DND-41 (cell line): ENCODE measurements at regions not wholly inside any gene's neighbourhood (a gene's known extent, or its start where the extent isn't known, plus 50 kb on each side); places are given as distances from the start of the nearest gene placed in this dataset.
A peak's percentile ranks its signal among the peaks of the same experiment; 100 is the strongest.

ENCODE experiments used
- ATAC-seq: fragments of 200-7000 bp; cut with Tn5 transposase; 3 replicates; pipeline ENCODE4 v1.9.1; 2021; ENCODE audit warnings: low read depth; ENCODE audit not compliant: insufficient read depth
- DNase-seq: peaks from one replicate; pipeline ENCODE4 v3.0.0-alpha.2; 2020
- H2AFZ ChIP-seq: 2 replicates; pipeline ENCODE4 v1.6.0; 2012; ENCODE audit warnings: low read depth, low read length
- H3K27ac ChIP-seq: 2 replicates; pipeline ENCODE4 v1.5.1; 2012; ENCODE audit warnings: low read length, inconsistent platforms
- H3K27me3 ChIP-seq: fragments of 200-600 bp; sonication (generic); 2 replicates; pipeline ENCODE4 v1.6.0; 2012; ENCODE audit warnings: low read length, mild to moderate bottlenecking, inconsistent platforms; ENCODE audit not compliant: insufficient read depth, poor library complexity
- H3K36me3 ChIP-seq: 2 replicates; pipeline ENCODE4 v1.5.1; 2012; ENCODE audit warnings: low read length, inconsistent platforms; ENCODE audit not compliant: insufficient read depth
- H3K4me1 ChIP-seq: 2 replicates; pipeline ENCODE4 v1.5.1; 2012; ENCODE audit warnings: mild to moderate bottlenecking, low read length; ENCODE audit not compliant: insufficient read depth
- H3K4me2 ChIP-seq: 2 replicates; pipeline ENCODE4 v1.6.0; 2012; ENCODE audit warnings: mild to moderate bottlenecking, moderate library complexity, low read length, inconsistent platforms; ENCODE audit not compliant: insufficient read depth
- H3K4me3 ChIP-seq, 2 experiments: fragments of 200-600 bp in 1 of 2; shearing (Covaris generic) in 1 of 2; 2 replicates each; pipeline ENCODE4 v1.5.1; 2012 to 2016; ENCODE audit warnings: inconsistent platforms in 2 of 2, low read length in 2 of 2, mild to moderate bottlenecking in 2 of 2, low read depth in 1 of 2, moderate library complexity in 1 of 2
- H3K79me2 ChIP-seq: 2 replicates; pipeline ENCODE4 v1.6.0; 2012; ENCODE audit warnings: low read length, inconsistent platforms; ENCODE audit not compliant: insufficient read depth
- H3K9ac ChIP-seq: 2 replicates; pipeline ENCODE4 v1.6.0; 2012; ENCODE audit warnings: low read depth, mild to moderate bottlenecking, inconsistent platforms, low read length, moderate library complexity
- H3K9me3 ChIP-seq: 2 replicates; pipeline ENCODE4 v1.5.1; 2012; ENCODE audit warnings: low read length, moderate library complexity, mild to moderate bottlenecking, inconsistent platforms; ENCODE audit not compliant: insufficient read depth, severe bottlenecking
- H4K20me1 ChIP-seq: 2 replicates; pipeline ENCODE4 v1.6.0; 2012; ENCODE audit warnings: low read length; ENCODE audit not compliant: insufficient read depth
- EZH2 ChIP-seq: IDR thresholded peaks from 3 replicates; pipeline ENCODE4 v1.6.1; 2012; ENCODE audit warnings: borderline replicate concordance, low read depth, mild to moderate bottlenecking, moderate library complexity, low read length, inconsistent platforms; ENCODE audit not compliant: severe bottlenecking
- TF ChIP-seq, protein P1 (sequence below): IDR thresholded peaks from 2 replicates; pipeline ENCODE4 v1.5.1; 2012; ENCODE audit warnings: borderline replicate concordance, low read length, moderate library complexity, mild to moderate bottlenecking; ENCODE audit not compliant: poor library complexity, severe bottlenecking; ENCODE audit errors: extremely low read depth

DNA sequence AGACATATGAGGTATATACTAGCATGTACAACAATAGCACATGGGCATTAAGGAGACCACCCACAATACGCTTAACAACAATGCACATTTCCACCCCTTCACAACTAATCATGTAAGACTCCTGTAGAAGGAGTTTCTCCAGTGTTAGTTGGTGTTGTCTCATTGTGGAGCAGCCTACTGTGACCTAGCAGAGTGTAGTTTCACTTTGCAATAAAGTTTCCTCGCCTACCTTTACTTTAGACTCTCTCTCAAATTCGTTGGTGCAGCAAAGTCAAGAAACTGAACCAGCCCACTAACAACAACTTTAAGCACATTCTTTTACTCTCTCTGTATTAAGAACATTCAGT lies 863.6 kb downstream of the FAM181B start:
- DNase-seq, result no peak
- H3K9me3 ChIP-seq, result no peaks in the 10 kb centered on the region
- ATAC-seq, result peak; percentile 59; the same call in 1 of the 3 replicates
- H3K4me2 ChIP-seq, result peak overlapping the region; percentile 45
- H3K9ac ChIP-seq, result no peak overlapping the region
- TF ChIP-seq, protein P1, sequence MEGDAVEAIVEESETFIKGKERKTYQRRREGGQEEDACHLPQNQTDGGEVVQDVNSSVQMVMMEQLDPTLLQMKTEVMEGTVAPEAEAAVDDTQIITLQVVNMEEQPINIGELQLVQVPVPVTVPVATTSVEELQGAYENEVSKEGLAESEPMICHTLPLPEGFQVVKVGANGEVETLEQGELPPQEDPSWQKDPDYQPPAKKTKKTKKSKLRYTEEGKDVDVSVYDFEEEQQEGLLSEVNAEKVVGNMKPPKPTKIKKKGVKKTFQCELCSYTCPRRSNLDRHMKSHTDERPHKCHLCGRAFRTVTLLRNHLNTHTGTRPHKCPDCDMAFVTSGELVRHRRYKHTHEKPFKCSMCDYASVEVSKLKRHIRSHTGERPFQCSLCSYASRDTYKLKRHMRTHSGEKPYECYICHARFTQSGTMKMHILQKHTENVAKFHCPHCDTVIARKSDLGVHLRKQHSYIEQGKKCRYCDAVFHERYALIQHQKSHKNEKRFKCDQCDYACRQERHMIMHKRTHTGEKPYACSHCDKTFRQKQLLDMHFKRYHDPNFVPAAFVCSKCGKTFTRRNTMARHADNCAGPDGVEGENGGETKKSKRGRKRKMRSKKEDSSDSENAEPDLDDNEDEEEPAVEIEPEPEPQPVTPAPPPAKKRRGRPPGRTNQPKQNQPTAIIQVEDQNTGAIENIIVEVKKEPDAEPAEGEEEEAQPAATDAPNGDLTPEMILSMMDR, result no peak
- TF ChIP-seq EZH2, result no peak
- H4K20me1 ChIP-seq, result peaks cover 13% of the 10 kb centered on the region
- peaks cover 34% of the 10 kb centered on the region for H3K27me3 ChIP-seq
- no peaks in the 10 kb centered on the region for H3K36me3 ChIP-seq
- H3K79me2 ChIP-seq, result no peaks in the 10 kb centered on the region
- no peak overlapping the region; a peak in 1 of 4 replicates for H3K4me3 ChIP-seq
- H2AFZ ChIP-seq, result no peak overlapping the region
- H3K4me1 ChIP-seq, result peaks cover 30% of the 10 kb centered on the region
- H3K27ac ChIP-seq, result no peak overlapping the region

DNA sequence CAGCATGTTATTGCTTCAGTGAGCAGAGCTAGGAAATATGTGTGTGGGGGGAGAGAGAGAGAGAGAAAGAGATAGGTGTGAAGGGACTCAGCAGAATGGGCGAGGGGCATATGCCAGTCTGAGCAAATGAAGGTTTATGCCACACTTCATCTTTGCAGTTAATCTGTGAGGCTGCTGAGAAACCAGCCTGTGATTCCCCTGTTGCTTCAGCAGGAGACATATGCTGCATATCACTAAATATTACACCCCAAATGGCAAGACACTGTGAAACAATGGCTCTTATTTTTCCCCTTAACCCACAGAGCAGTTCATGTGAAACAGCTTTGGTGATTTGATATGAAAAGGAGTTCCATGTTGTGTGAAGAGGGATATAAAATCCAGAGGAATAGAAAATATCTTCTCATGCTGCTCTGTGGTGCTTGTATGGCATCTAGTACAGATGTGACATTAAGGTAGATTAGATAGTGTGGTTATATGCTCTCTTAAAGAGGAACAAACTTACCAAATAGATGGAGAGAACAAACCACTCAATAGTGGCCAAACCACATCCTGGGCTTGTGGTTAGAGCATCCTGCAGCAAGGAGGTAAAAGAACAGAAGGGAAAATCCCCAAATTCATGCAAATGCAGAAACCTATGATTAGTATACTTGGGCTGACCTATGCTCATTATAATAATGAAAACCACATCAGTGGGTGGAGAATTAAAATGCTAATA lies 864.2 kb downstream of the FAM181B start:
- peaks cover 30% of the 10 kb centered on the region for H3K4me1 ChIP-seq
- H3K79me2 ChIP-seq, result no peaks in the 10 kb centered on the region
- TF ChIP-seq, protein P1, result no peak
- peaks cover 13% of the 10 kb centered on the region for H4K20me1 ChIP-seq
- H3K9ac ChIP-seq, result no peak overlapping the region
- no peaks in the 10 kb centered on the region for H3K36me3 ChIP-seq
- H2AFZ ChIP-seq, result no peak overlapping the region
- peaks cover 33% of the 10 kb centered on the region for H3K27me3 ChIP-seq
- no peaks in the 10 kb centered on the region for H3K9me3 ChIP-seq
- no peak overlapping the region for H3K27ac ChIP-seq
- H3K4me2 ChIP-seq, result peak overlapping the region; percentile 45
- peak; percentile 84 for DNase-seq
- no peak overlapping the region; a peak in 1 of 4 replicates for H3K4me3 ChIP-seq
- peak; percentile 96 for ATAC-seq

DNA sequence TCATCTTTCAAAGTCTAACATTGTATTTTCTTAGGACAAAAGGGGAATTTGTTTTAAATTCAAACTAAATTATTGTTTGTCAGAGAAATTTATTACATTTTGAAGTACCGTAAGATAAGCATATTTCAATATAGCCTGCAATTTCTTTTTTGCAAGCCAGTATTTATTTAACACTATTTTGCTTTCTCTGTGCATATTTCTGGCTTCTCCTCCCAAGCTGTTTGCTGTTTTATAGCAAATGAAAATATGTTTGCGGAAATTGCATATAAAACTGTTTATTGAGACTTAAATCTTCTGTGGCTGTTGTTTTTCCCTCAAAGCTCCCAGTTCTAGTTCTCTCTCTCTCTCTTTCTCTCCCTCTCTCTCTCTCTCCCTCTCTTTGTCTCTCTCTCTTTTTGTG lies 866.8 kb downstream of the FAM181B start:
- Histone ChIP-seq H2AFZ (no peak overlapping the region), H3K36me3 (no peaks in the 10 kb centered on the region), H3K4me1 (peaks cover 26% of the 10 kb centered on the region), H4K20me1 (peaks cover 13% of the 10 kb centered on the region), H3K9ac (no peak overlapping the region), H3K9me3 (no peaks in the 10 kb centered on the region), H3K79me2 (no peaks in the 10 kb centered on the region), H3K4me2 (no peak overlapping the region), H3K27me3 (peaks cover 21% of the 10 kb centered on the region), H3K4me3 (no peak overlapping the region), H3K27ac (no peak overlapping the region)
- DNase-seq (no peak), ATAC-seq (no peak)
- TF ChIP-seq, protein P1, result no peak
- TF ChIP-seq EZH2, result no peak

DNA sequence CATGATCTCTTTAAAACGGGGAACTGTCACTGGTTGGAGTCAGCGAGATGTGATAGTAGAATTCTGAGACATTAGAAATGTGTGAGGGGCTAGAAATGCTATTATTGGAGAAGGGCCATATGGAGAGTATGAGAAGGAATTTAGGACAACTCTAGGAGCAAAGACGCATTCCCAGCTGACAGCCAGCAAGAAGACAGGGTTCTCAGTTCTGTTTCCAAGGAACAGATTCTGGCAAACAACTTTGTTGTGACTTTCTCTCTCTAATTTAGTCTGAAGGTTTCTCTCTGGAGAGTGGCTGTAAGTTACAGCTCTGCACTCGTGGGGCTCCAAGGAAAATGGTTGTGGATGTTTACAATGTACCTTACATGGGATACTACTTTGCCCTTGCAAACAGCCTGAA lies 876.3 kb downstream of the FAM181B start:
- Histone ChIP-seq H3K79me2 (no peaks in the 10 kb centered on the region), H3K4me3 (no peak overlapping the region), H3K9ac (no peak overlapping the region), H4K20me1 (0 out of 2 replicates have a peak, but pooled peaks cover 3% of the 10 kb centered on the region), H2AFZ (no peak overlapping the region), H3K9me3 (no peaks in the 10 kb centered on the region), H3K27ac (no peak overlapping the region), H3K27me3 (peaks cover 45% of the 10 kb centered on the region), H3K4me1 (no peaks in the 10 kb centered on the region), H3K4me2 (no peak overlapping the region), H3K36me3 (no peaks in the 10 kb centered on the region)
- ATAC-seq (no peak), DNase-seq (no peak)
- TF ChIP-seq, protein P1, result no peak
- no peak for TF ChIP-seq EZH2
